H1 (cell line): ENCODE measurements at regions not wholly inside any gene's neighbourhood (a gene's known extent, or its start where the extent isn't known, plus 50 kb on each side); places are given as distances from the start of the nearest gene placed in this dataset.

ENCODE experiments used
- CTCF ChIA-PET: fragments of 300-600 bp; sonication (Branson Sonifier 250); formaldehyde crosslinking; loops from one replicate; lab custom pipeline; 2021; ENCODE audit not compliant: partially characterized antibody; lab: Charles Lee
- POLR2A ChIA-PET: fragments of 300-600 bp; sonication (Branson Sonifier 250); formaldehyde crosslinking; loops from one replicate; lab custom pipeline; 2021; ENCODE audit warnings: inconsistent platforms; ENCODE audit not compliant: partially characterized antibody; lab: Charles Lee
- DNase-seq, 2 experiments: peaks; one replicate each; pipeline versions ENCODE4 v3.0.0 to v3.0.0-alpha.2; 2010 to 2022; ENCODE audit warnings: low spot score in 2 of 2, low read depth in 1 of 2, mixed read lengths in 1 of 2
- FAIRE-seq: peaks from 2 replicates; lab custom pipeline; 2011; peaks lifted over from hg19 to GRCh38; lab: Jason Lieb, UNC
- H2AFZ ChIP-seq: 2 replicates; pipeline ENCODE4 v1.8.1; 2012; ENCODE audit warnings: low read length, inconsistent platforms
- H2AK5ac ChIP-seq: 2 replicates; pipeline ENCODE4 v1.6.1; 2013; ENCODE audit warnings: low read depth, low read length
- H2BK120ac ChIP-seq: replicated peaks from 2 replicates; pipeline ENCODE3; 2013; ENCODE audit warnings: low read depth, low read length, inconsistent platforms
- H2BK12ac ChIP-seq: 2 replicates; pipeline ENCODE4 v1.6.1; 2013; ENCODE audit warnings: low read depth, low read length
- H2BK15ac ChIP-seq: 2 replicates; pipeline ENCODE4 v1.6.1; 2013; ENCODE audit warnings: low read length
- H2BK20ac ChIP-seq: 2 replicates; pipeline ENCODE4 v1.6.1; 2013; ENCODE audit warnings: low read length
- H2BK5ac ChIP-seq: 2 replicates; pipeline ENCODE4 v1.6.1; 2013; ENCODE audit warnings: low read depth, low read length
- H3K14ac ChIP-seq: 2 replicates; pipeline ENCODE4 v1.6.1; 2013; ENCODE audit warnings: inconsistent platforms; ENCODE audit not compliant: insufficient read length
- H3K18ac ChIP-seq: 2 replicates; pipeline ENCODE4 v1.6.1; 2013; ENCODE audit warnings: low read length; ENCODE audit errors: extremely low read depth
- H3K23ac ChIP-seq: 2 replicates; pipeline ENCODE4 v1.6.1; 2013; ENCODE audit warnings: inconsistent platforms; ENCODE audit not compliant: insufficient read length
- H3K23me2 ChIP-seq: 2 replicates; pipeline ENCODE4 v1.6.1; 2013; ENCODE audit warnings: low read depth, low read length
- H3K27ac ChIP-seq: 2 replicates; pipeline ENCODE4 v1.6.1; 2011; ENCODE audit warnings: low read depth, low read length, inconsistent platforms
- H3K27me3 ChIP-seq, 4 experiments: replicated peaks in 1 of 4; 1 replicate in 1 of 4; 2 replicates in 3 of 4; pipeline versions ENCODE4 v1.6.1 to v1.8.1; 2011 to 2013; ENCODE audit warnings: low read length in 3 of 4, mild to moderate bottlenecking in 3 of 4, inconsistent platforms in 2 of 4, mixed read lengths in 2 of 4, moderate library complexity in 1 of 4; ENCODE audit not compliant: control insufficient read depth in 3 of 4, insufficient read depth in 3 of 4; ENCODE audit errors: extremely low read depth in 1 of 4
- H3K36me3 ChIP-seq, 4 experiments: 2 replicates each; pipeline versions ENCODE4 v1.6.1 to v1.8.1; 2011 to 2013; ENCODE audit warnings: mild to moderate bottlenecking in 4 of 4, low read length in 3 of 4, moderate library complexity in 2 of 4, control low read depth in 1 of 4, inconsistent platforms in 1 of 4; ENCODE audit not compliant: insufficient read depth in 4 of 4, control insufficient read depth in 2 of 4
- H3K4ac ChIP-seq: replicated peaks from 2 replicates; pipeline ENCODE3; 2013; ENCODE audit warnings: low read length, low read depth, mixed read lengths, inconsistent platforms; ENCODE audit not compliant: insufficient read length
- H3K4me1 ChIP-seq, 4 experiments: replicated peaks in 1 of 4; 1 replicate in 1 of 4; 2 replicates in 3 of 4; pipeline versions ENCODE4 v1.6.1 to v1.8.1; 2011 to 2013; ENCODE audit warnings: low read length in 3 of 4, inconsistent platforms in 2 of 4, mixed read lengths in 1 of 4; ENCODE audit not compliant: insufficient read depth in 4 of 4, control insufficient read depth in 3 of 4
- H3K4me2 ChIP-seq, 2 experiments: 2 replicates each; pipeline versions ENCODE4 v1.6.1 to v1.8.1; 2011 to 2013; ENCODE audit warnings: low read depth in 2 of 2, low read length in 2 of 2, control low read depth in 1 of 2, inconsistent platforms in 1 of 2, mild to moderate bottlenecking in 1 of 2; ENCODE audit not compliant: insufficient read depth in 1 of 2
- H3K4me3 ChIP-seq, 4 experiments: fragments of 200-600, 300-600 bp in 1 of 4; sonication (generic), shearing (Covaris generic), sonication (Bioruptor Twin) in 1 of 4; 2 replicates each; pipeline versions ENCODE4 v1.5.1 to v1.8.1; 2011 to 2016; ENCODE audit warnings: low read length in 4 of 4, low read depth in 3 of 4, control low read depth in 2 of 4, inconsistent platforms in 2 of 4, mild to moderate bottlenecking in 2 of 4, mixed read lengths in 1 of 4, moderate library complexity in 1 of 4; ENCODE audit not compliant: insufficient read depth in 2 of 4; ENCODE audit errors: extremely low read depth in 1 of 4
- H3K56ac ChIP-seq: replicated peaks from 2 replicates; pipeline ENCODE3; 2013; ENCODE audit warnings: low read depth, mild to moderate bottlenecking, mixed read lengths, low read length, inconsistent platforms; ENCODE audit not compliant: insufficient read length
- H3K79me1 ChIP-seq: 2 replicates; pipeline ENCODE4 v1.6.1; 2013; ENCODE audit warnings: low read depth, low read length, control low read depth
- H3K79me2 ChIP-seq, 2 experiments: 2 replicates each; pipeline versions ENCODE4 v1.6.1 to v1.8.1; 2012 to 2013; ENCODE audit warnings: low read length in 2 of 2, mild to moderate bottlenecking in 2 of 2, inconsistent platforms in 1 of 2; ENCODE audit not compliant: insufficient read depth in 2 of 2, control insufficient read depth in 1 of 2
- H3K9ac ChIP-seq, 4 experiments: replicated peaks in 1 of 4; 1 replicate in 1 of 4; 2 replicates in 3 of 4; pipeline versions ENCODE4 v1.6.1 to v1.8.1; 2011 to 2013; ENCODE audit warnings: low read depth in 3 of 4, low read length in 3 of 4, control low read depth in 2 of 4, mild to moderate bottlenecking in 2 of 4, moderate library complexity in 2 of 4, inconsistent platforms in 1 of 4; ENCODE audit errors: extremely low read depth in 1 of 4
- H3K9me3 ChIP-seq, 2 experiments: 2 replicates each; pipeline versions ENCODE4 v1.6.1 to v1.8.1; 2012 to 2013; ENCODE audit warnings: mild to moderate bottlenecking in 2 of 2, moderate library complexity in 2 of 2, control low read depth in 1 of 2, inconsistent platforms in 1 of 2, low read depth in 1 of 2, low read length in 1 of 2, mixed read lengths in 1 of 2; ENCODE audit not compliant: insufficient read depth in 2 of 2
- H4K20me1 ChIP-seq, 2 experiments: replicated peaks in 1 of 2; 2 replicates each; pipeline versions ENCODE3 to v1.8.1; 2011 to 2013; ENCODE audit warnings: inconsistent platforms in 2 of 2, low read length in 2 of 2, mild to moderate bottlenecking in 1 of 2; ENCODE audit not compliant: insufficient read depth in 2 of 2, control insufficient read depth in 1 of 2
- H4K5ac ChIP-seq: 2 replicates; pipeline ENCODE4 v1.6.1; 2013; ENCODE audit warnings: low read length, low read depth, mixed read lengths, inconsistent platforms; ENCODE audit not compliant: insufficient read length
- H4K8ac ChIP-seq: 2 replicates; pipeline ENCODE4 v1.8.0; 2013; ENCODE audit warnings: mild to moderate bottlenecking, moderate library complexity, low read length, inconsistent platforms; ENCODE audit not compliant: insufficient read depth; ENCODE audit errors: extremely low read depth
- H4K91ac ChIP-seq: replicated peaks from 2 replicates; pipeline ENCODE3; 2013; ENCODE audit warnings: low read length, mixed read lengths, inconsistent platforms; ENCODE audit not compliant: insufficient read length
- BCL11A ChIP-seq, 2 experiments: IDR thresholded peaks; one replicate each; pipeline ENCODE4 v1.6.1; 2011; ENCODE audit warnings: low read depth in 2 of 2, low read length in 2 of 2, mild to moderate bottlenecking in 2 of 2
- EGR1 ChIP-seq: IDR thresholded peaks from 2 replicates; pipeline ENCODE4 v1.6.1; 2011; ENCODE audit warnings: low read depth, low read length, borderline replicate concordance
- FOSL1 ChIP-seq: IDR thresholded peaks from 2 replicates; pipeline ENCODE4 v1.6.1; 2011; ENCODE audit warnings: mild to moderate bottlenecking, low read depth, low read length, moderate library complexity; ENCODE audit not compliant: insufficient read depth
- POU5F1 ChIP-seq: IDR thresholded peaks from 2 replicates; pipeline ENCODE4 v1.6.1; 2011; ENCODE audit warnings: low read depth, mild to moderate bottlenecking, low read length, moderate library complexity
- SIN3A ChIP-seq, 2 experiments: IDR thresholded peaks in 1 of 2; conservative IDR thresholded peaks in 1 of 2; 2 replicates each; pipeline ENCODE4 v1.6.1; 2011 to 2012; ENCODE audit warnings: low read length in 2 of 2, improper control_type of control experiment in 1 of 2, low read depth in 1 of 2, mild to moderate bottlenecking in 1 of 2
- WGBS, 2 experiments: shearing (Covaris generic) in 1 of 2; methylation state at CpG; one replicate each; pipeline versions ENCODE4 v1.1.6 to v1.1.7; 2013 to 2015; ENCODE audit warnings: low lambda C conversion rate in 2 of 2, mixed read lengths in 2 of 2, inconsistent platforms in 1 of 2, low coverage in 1 of 2, missing lambda C conversion rate in 1 of 2; ENCODE audit not compliant: insufficient replicate concordance in 2 of 2, insufficient coverage in 1 of 2, insufficient read length in 1 of 2; ENCODE audit errors: extremely low coverage in 1 of 2, missing lambda C conversion rate in 1 of 2; 5-methylcytosine and 5-hydroxymethylcytosine counted together
- TF ChIP-seq, protein P1 (sequence below): IDR thresholded peaks from 2 replicates; pipeline ENCODE4 v1.6.1; 2012; ENCODE audit warnings: inconsistent platforms

GRCh38 chr6:140047321-140047720, 672.9 kb upstream of the CITED2 start:
- Histone ChIP-seq H2BK20ac (no peak overlapping the region), H2BK12ac (no peak overlapping the region), H3K36me3 (no peaks in the 10 kb centered on the region), H3K27me3 (no peaks in the 10 kb centered on the region), H3K27ac (no peak overlapping the region), H2AK5ac (no peak overlapping the region), H3K18ac (no peak overlapping the region), H4K8ac (no peak overlapping the region), H3K23me2 (0 out of 2 replicates have a peak, but pooled peaks cover 2% of the 10 kb centered on the region), H3K14ac (no peak overlapping the region), H3K56ac (no peak overlapping the region), H4K5ac (no peak overlapping the region), H3K79me2 (no peaks in the 10 kb centered on the region), H4K91ac (no peak overlapping the region), H3K79me1 (no peaks in the 10 kb centered on the region; the same call in 1 of the 2 replicates), H3K4me1 (peaks cover 1 to 12% (median 12%) of the 10 kb centered on the region in 4 experiments; a peak in 4 of 7 replicates), H4K20me1 (no peaks in the 10 kb centered on the region), H2BK120ac (no peak overlapping the region), H3K23ac (no peak overlapping the region), H3K4me3 (no peak overlapping the region), H2BK5ac (no peak overlapping the region), H3K9ac (no peak overlapping the region), H2BK15ac (no peak overlapping the region), H3K4ac (no peak overlapping the region), H3K9me3 (no peaks in the 10 kb centered on the region), H3K4me2 (no peak overlapping the region), H2AFZ (no peak overlapping the region)
- WGBS, 2 experiments, result 89% methylated on average over 1 of the region's 1 CpG; no CpG with 5 or more reads in 1 of the 2 experiments
- CTCF ChIA-PET, result interaction anchor here (0.6 to 0.9 kb wide), 2 partner anchors 397 to 620 kb away, joined by 4 to 7 read pairs; no protein-coding TSS in a partner anchor
- TF ChIP-seq, protein P1, sequence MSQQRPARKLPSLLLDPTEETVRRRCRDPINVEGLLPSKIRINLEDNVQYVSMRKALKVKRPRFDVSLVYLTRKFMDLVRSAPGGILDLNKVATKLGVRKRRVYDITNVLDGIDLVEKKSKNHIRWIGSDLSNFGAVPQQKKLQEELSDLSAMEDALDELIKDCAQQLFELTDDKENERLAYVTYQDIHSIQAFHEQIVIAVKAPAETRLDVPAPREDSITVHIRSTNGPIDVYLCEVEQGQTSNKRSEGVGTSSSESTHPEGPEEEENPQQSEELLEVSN, result no peak
- TF ChIP-seq SIN3A (conservative IDR thresholded peaks at IDR 0.05 in 1 of 2, IDR thresholded peaks at IDR 0.05 in 1 of 2; ENCODE audit: low read depth in 1 of 2, low read length in 2 of 2) (no peak), FOSL1 (no peak), BCL11A (IDR thresholded peaks at IDR 0.05; ENCODE audit: low read depth in 2 of 2, low read length in 2 of 2) (no peak), EGR1 (no peak), POU5F1 (no peak)
- DNase-seq (no peak), FAIRE-seq (no peak)
- POLR2A ChIA-PET, result no interaction called here
